ENCODE measurements at regions not wholly inside any gene's neighbourhood (a gene's known extent, or its start where the extent isn't known, plus 50 kb on each side); places are given as distances from the start of the nearest gene placed in this dataset.
A peak's percentile ranks its signal among the peaks of the same experiment; 100 is the strongest.

DNA sequence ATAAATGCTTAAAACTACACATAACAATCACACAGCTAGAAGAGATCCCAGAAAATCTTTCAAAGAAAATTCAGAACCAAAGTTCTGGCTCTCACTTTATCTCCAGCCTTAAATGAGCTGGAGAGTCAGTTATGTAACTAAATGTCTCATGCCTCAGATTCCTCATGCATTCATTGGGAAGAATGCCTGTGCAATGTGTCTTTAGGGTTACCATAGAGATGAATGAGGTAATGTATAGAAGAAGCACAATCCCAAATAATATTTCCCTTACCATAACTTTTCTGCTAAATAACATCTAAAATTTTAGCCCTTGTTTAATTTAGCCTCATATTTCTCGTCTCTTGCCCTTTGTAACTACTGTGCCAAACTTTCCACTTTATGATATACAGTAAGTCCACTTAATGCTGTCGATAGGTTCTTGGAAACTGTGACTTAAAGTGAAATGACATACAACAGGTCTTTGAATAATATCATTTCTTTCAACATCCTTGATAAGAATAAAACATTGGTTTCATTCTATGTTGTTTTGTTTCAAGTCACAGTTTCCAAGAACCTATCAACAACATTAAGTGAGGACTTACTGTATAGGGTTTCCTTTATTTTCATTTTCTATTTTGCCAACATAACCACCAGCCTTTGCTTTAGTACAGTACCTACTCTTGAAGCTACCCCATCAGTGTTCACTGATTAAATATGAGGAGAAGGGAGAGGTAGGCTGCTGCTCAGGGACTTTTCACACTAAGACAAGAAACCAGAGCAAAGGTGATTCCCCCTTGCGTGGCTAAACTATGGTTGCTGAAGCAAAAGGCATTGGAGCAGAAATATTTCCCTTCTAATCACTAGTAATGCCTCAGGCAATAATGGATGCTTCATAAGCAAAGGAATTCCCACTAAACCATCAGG, 295.7 kb upstream of the PTGER4 start:
- no peak overlapping the region for H3K4me3 ChIP-seq (ENCODE audit: control insufficient read depth, low read depth, low read length)
- DNase-seq (ENCODE audit: low read depth) = peak; percentile 35
- TF ChIP-seq CTCF (IDR thresholded peaks at IDR 0.05; ENCODE audit: control insufficient read depth, insufficient read depth, low read depth, low read length, missing control alignments) = no peak

- TF ChIP-seq CTCF (IDR thresholded peaks at IDR 0.05; ENCODE audit: control insufficient read depth, insufficient read depth, low read depth, low read length, missing control alignments) = no peak
- no peak overlapping the region for H3K4me3 ChIP-seq (ENCODE audit: control insufficient read depth, low read depth, low read length)
- DNase-seq (ENCODE audit: low read depth) = no peak
Observed at GRCh38 chr5:40381676-40382363, 297.9 kb upstream of the PTGER4 start.

- no peak overlapping the region for H3K4me3 ChIP-seq (ENCODE audit: control insufficient read depth, low read depth, low read length)
- DNase-seq (ENCODE audit: low read depth) = no peak
- no peak for TF ChIP-seq CTCF (IDR thresholded peaks at IDR 0.05; ENCODE audit: control insufficient read depth, insufficient read depth, low read depth, low read length, missing control alignments)
Observed at GRCh38 chr5:40381016-40381415, 298.7 kb upstream of the PTGER4 start.

DNA sequence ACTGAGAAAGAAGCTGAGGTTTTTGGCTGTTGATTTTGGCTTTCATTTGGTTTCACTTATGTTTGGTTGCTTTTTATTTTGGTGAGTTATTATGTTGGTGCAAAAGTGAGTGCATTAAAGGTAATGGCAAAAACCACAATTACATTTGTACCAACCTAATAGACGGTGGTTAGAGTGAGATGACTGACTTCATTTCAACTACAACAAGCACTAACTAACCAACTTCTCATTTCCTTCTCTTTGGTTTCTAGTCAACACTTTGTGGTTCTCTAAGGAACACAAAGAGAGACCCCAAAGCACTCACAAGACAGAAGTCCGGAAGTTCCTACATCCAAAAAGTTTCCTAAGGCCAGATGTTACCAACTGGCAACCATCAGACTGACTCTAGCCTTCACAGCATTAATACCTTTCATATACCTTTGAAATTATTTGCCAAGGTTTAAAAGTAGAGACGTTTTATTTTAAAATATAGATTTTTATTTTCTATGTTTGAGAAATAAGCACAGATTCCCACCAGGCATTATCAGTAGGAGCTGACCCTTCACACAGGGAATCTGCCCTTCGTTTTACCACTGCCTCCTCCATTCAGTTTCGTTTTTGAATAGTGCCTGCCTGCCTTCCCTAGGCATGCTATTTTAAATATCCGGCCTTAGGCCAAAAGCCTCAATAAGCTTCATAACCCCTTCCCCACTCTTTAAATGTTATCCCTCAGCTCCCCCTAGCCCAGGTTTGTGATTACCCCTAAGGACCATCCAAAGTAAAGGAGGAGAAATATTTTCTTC, 301.1 kb upstream of the PTGER4 start:
- H3K4me3 ChIP-seq (ENCODE audit: control insufficient read depth, low read depth, low read length) = no peak overlapping the region
- TF ChIP-seq CTCF (IDR thresholded peaks at IDR 0.05; ENCODE audit: control insufficient read depth, insufficient read depth, low read depth, low read length, missing control alignments) = no peak
- no peak for DNase-seq (ENCODE audit: low read depth)

GRCh38 chr5:40376566-40376965, 303.1 kb upstream of the PTGER4 start:
- H3K4me3 ChIP-seq (ENCODE audit: control insufficient read depth, low read depth, low read length) = no peak overlapping the region
- TF ChIP-seq CTCF (IDR thresholded peaks at IDR 0.05; ENCODE audit: control insufficient read depth, insufficient read depth, low read depth, low read length, missing control alignments) = no peak
- DNase-seq (ENCODE audit: low read depth) = no peak

DNA sequence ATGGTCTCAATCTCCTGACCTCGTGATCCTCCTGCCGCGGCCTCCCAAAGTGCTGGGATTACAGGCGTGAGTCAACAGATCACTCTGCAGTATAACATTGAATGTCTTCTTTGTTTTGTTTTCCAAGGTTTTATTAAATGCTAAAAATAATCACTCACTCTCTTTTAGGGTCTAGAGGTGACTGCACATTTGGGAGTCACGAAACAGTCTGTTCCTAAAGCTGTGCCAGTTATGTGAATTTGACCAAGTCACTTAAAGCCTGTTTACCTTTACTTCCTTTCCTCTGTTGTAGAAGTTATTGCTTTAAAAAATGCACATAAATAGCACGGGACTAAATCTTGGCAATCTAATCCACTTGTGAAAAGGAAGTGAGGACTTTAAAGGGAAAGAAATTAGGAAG, 304.9 kb upstream of the PTGER4 start:
- TF ChIP-seq CTCF (IDR thresholded peaks at IDR 0.05; ENCODE audit: control insufficient read depth, insufficient read depth, low read depth, low read length, missing control alignments) = no peak
- no peak for DNase-seq (ENCODE audit: low read depth)
- no peak overlapping the region for H3K4me3 ChIP-seq (ENCODE audit: control insufficient read depth, low read depth, low read length)
